HG02759 (cell line): ENCODE measurements at regions not wholly inside any gene's neighbourhood (a gene's known extent, or its start where the extent isn't known, plus 50 kb on each side); places are given as distances from the start of the nearest gene placed in this dataset.

Source experiments
- ATAC-seq: cut with Tn5 transposase; IDR thresholded peaks from one replicate; pipeline ENCODE4 v1.9.1; 2021; ENCODE audit warnings: mild to moderate bottlenecking, moderate library complexity; ENCODE audit not compliant: unreplicated experiment

GRCh38 chr15:70407955-70408354 lies 310.2 kb upstream of the TLE3 start:
- ATAC-seq = no peak

- no peak for ATAC-seq
These were observed 309.6 kb upstream of the TLE3 start for GRCh38 chr15:70407336-70407670.

DNA sequence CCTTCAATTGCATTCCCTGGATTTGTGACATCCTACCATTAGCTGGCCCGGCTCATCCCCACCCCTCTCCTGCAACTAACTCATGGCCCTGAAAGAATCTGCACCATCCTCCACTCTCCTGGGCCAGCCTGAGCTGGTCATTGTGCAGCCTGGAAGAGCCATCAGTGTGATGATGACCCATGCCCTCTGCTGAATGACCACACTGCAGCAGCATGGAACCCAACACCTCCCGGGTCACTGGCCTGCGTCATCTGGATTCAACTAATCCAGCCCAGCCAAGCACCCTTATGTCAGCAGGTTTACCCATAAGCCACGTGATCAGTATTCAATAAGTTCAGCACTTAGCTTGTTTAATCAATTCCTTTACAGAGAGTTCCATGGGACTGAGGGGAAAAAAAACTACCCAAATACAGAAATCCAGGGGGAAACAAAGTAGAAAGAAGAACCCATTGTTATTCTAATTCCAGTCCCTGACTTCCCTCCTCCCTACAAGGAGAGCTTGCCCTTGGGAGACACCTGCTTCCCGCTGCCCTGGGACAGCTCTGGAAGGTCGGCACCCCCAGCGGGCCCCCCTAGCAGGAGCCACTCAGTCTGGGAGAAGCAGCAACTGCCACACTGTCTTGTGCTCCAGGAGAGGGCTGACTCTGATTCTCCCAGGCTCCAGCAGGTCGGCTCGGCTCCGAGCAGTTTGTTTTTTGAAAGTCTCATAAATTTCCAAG lies 309.1 kb upstream of the TLE3 start:
- no peak for ATAC-seq

DNA sequence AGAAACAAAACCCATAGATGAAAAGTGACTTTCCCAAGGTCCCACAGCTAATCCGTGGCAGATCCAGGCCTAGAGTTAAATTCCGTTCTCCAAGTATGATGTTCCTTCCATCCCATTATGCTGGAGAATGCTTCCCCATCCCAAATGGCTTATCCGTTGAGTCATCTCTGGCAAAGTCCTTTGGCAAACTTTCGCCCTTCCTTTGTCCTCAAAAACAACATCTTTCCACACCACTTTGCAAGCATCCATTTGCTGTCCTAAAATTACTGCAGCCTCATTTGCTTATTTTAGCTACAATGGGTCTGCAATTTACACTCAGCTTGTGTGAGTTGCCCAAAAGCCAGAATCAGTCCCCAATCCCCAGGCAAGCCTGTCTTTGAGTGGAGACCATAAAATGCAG lies 304.0 kb upstream of the TLE3 start:
- ATAC-seq = no peak

DNA sequence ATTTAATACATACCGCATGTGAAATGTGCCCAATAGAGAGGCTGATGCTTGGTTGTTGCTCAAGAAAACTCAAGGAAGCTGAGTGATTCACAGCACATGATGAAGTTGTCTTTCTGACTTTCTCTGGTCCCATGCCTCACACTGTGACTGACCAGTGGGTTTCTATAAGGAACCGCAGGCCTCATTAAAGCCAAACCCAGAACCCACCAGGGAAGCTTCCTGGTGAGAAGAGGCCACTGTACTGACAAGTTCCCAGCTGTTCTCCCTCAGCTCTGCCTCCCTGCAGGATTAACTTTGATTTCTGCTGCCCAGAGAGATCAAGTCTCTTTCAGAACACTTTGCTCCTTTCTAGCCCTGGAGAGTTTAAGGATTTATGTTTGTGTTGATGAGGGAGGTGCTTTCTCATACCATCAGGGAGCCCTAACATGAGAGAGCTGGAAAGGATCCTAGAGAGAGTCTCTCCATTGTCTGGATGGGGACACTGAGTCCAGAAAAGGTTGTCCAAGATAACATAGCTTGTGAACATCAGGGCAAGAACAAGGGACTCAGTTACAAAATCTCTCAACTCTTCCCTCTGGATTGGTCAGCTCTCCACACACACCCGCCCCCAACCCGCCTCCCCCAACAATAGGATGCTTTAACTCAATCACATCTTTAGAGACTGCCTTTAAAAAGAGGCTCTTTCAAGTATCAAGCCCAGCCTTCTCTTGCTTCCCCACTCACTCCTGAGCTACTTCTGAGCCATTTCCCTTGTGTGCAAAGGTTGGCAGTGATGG lies 303.2 kb upstream of the TLE3 start:
- ATAC-seq = no peak

DNA sequence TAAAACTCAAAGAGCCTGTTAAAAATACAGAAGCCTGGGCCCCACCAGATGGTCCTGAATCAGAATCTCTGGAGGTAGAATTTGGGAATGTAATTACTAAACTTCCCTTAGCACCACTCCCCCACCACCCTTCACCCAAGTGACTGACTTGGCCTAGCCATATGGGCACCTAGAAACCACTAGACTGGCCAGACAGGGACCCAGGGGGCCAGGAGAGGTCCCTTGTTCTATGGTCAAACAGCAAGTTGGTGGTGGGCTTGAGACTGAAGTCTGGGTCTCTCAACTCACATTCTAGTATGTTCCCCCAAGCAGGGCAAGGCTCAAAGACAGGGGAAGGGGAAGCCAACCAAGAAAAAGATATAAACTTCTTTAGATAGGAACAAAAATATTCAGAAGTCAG lies 301.5 kb upstream of the TLE3 start:
- ATAC-seq = no peak

- no peak for ATAC-seq
These were observed 301.0 kb upstream of the TLE3 start for GRCh38 chr15:70398694-70399093.

- no peak for ATAC-seq
These were observed 299.1 kb upstream of the TLE3 start for GRCh38 chr15:70396807-70397206.

DNA sequence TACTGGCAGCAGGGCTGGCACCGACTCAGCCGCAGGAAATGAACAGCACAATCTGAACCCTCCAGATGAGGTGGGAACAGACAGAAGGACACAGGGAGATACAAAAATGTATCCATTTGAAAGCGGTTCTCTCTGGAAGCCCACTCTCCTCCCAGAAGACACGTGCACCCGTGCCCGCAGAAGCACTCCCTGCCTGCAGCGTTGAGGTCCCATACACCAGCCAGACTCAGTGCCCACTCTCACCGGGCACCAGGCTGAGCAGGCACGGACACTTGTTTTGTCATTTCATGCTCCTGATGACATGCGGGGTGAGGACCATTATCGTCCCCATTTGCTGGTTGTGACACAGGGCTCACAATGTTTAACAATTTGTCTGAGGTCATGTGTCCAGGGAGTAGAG lies 297.4 kb upstream of the TLE3 start:
- no peak for ATAC-seq

GRCh38 chr15:70390723-70391122 lies 293.0 kb upstream of the TLE3 start:
- no peak for ATAC-seq

DNA sequence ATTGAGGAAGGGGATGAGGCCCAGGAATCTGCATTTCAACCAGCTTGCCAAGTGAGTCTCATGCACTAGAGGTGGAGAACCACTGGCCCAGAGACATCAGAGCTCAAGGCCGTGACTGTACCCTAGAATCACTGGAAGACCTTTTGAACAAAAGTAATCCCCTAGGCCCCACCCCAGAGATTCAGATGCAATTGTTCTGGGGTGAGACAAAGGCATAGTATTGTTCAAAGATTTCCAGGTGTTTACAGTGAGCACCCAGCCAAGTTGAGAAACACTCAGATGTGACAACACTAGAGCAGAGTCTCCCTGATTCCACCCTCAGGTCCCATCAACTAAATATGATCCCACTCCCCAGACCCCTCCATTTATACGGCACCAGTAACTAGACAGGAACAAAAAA lies 290.3 kb upstream of the TLE3 start:
- ATAC-seq = no peak

GRCh38 chr15:70387081-70387480 lies 289.4 kb upstream of the TLE3 start:
- no peak for ATAC-seq

GRCh38 chr15:70385711-70386110 lies 288.0 kb upstream of the TLE3 start:
- no peak for ATAC-seq

GRCh38 chr15:70385052-70385451 lies 287.3 kb upstream of the TLE3 start:
- no peak for ATAC-seq

- no peak for ATAC-seq
These were observed 286.1 kb upstream of the TLE3 start for GRCh38 chr15:70383856-70384255.

GRCh38 chr15:70382762-70383458 lies 285.2 kb upstream of the TLE3 start:
- no peak for ATAC-seq

- no peak for ATAC-seq
These were observed 284.5 kb upstream of the TLE3 start for GRCh38 chr15:70382009-70382749.

GRCh38 chr15:70379938-70380883 lies 282.5 kb upstream of the TLE3 start:
- ATAC-seq = no peak

DNA sequence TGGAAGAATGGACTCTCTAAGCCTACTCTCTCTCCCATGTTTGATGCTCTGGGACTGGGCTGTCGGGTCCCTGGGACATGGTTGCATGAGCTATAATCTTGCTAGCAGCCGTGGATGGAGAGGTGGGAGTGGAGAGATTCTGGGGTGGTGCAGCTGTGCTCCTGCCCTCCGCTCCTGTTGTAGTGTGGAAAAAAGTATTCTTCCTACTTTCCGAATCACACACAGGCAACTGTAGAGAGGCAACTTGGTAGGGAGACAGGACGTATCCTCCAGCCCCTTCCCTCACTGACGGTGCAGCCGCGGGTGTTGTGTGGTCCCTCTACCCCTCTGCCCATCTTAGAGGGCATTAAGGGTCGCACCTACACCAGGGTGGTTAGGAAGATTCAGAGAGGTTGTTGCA lies 281.4 kb upstream of the TLE3 start:
- ATAC-seq = no peak
